PC-9 (cell line): ENCODE measurements at regions not wholly inside any gene's neighbourhood (a gene's known extent, or its start where the extent isn't known, plus 50 kb on each side); places are given as distances from the start of the nearest gene placed in this dataset.

Experiments used
- BruUV-seq: library from RNA; stranded (reverse); fragments of 400-500 nt; replicated peaks from 2 replicates; lab custom pipeline; 2021; lab: Mats Ljungman, UMichigan
- CTCF ChIA-PET: fragments of 300-600 bp; sonication (Branson Sonifier 250); formaldehyde crosslinking; loops from one replicate; lab custom pipeline; 2022; ENCODE audit warnings: antibody characterized with exemption; lab: Charles Lee
- POLR2A ChIA-PET: fragments of 300-600 bp; sonication (Branson Sonifier 250); formaldehyde crosslinking; loops from one replicate; lab custom pipeline; 2022; ENCODE audit warnings: antibody characterized with exemption; ENCODE audit not compliant: unreplicated experiment; lab: Charles Lee
- DNase-seq, 2 experiments: peaks; one replicate each; pipeline versions ENCODE4 v3.0.0 to v3.0.0-alpha.2; 2015 to 2022; ENCODE audit warnings: mixed read lengths in 1 of 2
- H2AFZ ChIP-seq: fragments of 200-600 bp; sonication (generic); 2 replicates; pipeline ENCODE4 v1.8.1; 2017; ENCODE audit warnings: antibody characterized with exemption
- H3F3A ChIP-seq: fragments of 200-600 bp; sonication (generic); 2 replicates; pipeline ENCODE4 v1.8.1; 2017; ENCODE audit warnings: antibody characterized with exemption, mild to moderate bottlenecking, low read depth; ENCODE audit not compliant: insufficient read depth
- H3K27ac ChIP-seq: fragments of 200-600 bp; sonication (generic); 2 replicates; pipeline ENCODE4 v1.6.1; 2016; ENCODE audit warnings: mixed run types
- H3K27me3 ChIP-seq: fragments of 200-600 bp; sonication (generic); 2 replicates; pipeline ENCODE4 v1.6.1; 2016; ENCODE audit warnings: low read depth, mixed run types; ENCODE audit not compliant: insufficient read depth
- H3K36me3 ChIP-seq: fragments of 200-600 bp; sonication (generic); 2 replicates; pipeline ENCODE4 v1.6.1; 2016; ENCODE audit warnings: low read depth, mixed run types
- H3K4me1 ChIP-seq: fragments of 200-600 bp; sonication (generic); replicated peaks from 2 replicates; pipeline ENCODE4 v1.6.1; 2016; ENCODE audit warnings: mixed run types; ENCODE audit not compliant: insufficient read depth
- H3K4me2 ChIP-seq: fragments of 200-600 bp; sonication (generic); 2 replicates; pipeline ENCODE4 v1.6.1; 2017; ENCODE audit warnings: mixed run types
- H3K4me3 ChIP-seq: fragments of 200-600 bp; sonication (generic); 2 replicates; pipeline ENCODE4 v1.6.1; 2016; ENCODE audit warnings: mixed run types
- H3K79me2 ChIP-seq: fragments of 200-600 bp; sonication (generic); 2 replicates; pipeline ENCODE4 v1.6.1; 2017; ENCODE audit warnings: low read depth, mixed run types
- H3K9me2 ChIP-seq: fragments of 200-600 bp; sonication (generic); 2 replicates; pipeline ENCODE4 v1.8.1; 2017; ENCODE audit warnings: mild to moderate bottlenecking; ENCODE audit not compliant: insufficient read depth
- H3K9me3 ChIP-seq: fragments of 200-600 bp; sonication (generic); 2 replicates; pipeline ENCODE4 v1.8.1; 2016; ENCODE audit warnings: low read depth; ENCODE audit not compliant: insufficient read depth
- H4K20me1 ChIP-seq: fragments of 200-600 bp; sonication (generic); 2 replicates; pipeline ENCODE4 v1.8.1; 2017; ENCODE audit not compliant: insufficient read depth
- EZH2 ChIP-seq: fragments of 200-600 bp; sonication (generic); IDR thresholded peaks from 2 replicates; pipeline ENCODE4 v1.8.0; 2017; ENCODE audit warnings: antibody characterized with exemption, low read depth
- intact Hi-C: fragments of 100-400 bp; cut with micrococcal nuclease; formaldehyde crosslinking; loops from one replicate; pipeline ENCODE4 v1.10.0; 2022; ENCODE audit not compliant: unreplicated experiment
- TF ChIP-seq, protein P1 (sequence below): fragments of 200-600 bp; sonication (generic); conservative IDR thresholded peaks from 2 replicates; pipeline ENCODE4 v1.6.1; 2017; ENCODE audit warnings: mixed run types, antibody characterized with exemption, mild to moderate bottlenecking, moderate library complexity

DNA sequence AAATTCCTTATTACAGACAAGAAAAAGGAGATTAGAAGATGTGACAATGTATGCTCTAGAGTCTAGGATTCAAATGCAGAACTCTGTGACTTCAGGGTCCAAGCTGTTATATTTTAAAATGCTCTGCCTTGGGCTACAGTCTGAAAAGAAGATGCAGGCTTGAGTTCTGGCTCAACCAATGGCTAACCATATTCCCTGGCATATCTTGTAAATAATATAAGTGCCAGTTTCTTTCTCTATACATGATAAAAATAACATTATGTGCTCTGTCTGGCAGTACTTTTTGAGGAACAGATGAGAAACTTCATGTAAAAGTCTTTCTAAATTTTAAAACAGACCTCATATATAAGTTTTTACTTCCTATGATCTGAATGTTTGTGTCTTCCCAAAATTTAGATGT lies 926.5 kb upstream of the CDH6 start:
- TF ChIP-seq EZH2: no peak
- TF ChIP-seq, protein P1, sequence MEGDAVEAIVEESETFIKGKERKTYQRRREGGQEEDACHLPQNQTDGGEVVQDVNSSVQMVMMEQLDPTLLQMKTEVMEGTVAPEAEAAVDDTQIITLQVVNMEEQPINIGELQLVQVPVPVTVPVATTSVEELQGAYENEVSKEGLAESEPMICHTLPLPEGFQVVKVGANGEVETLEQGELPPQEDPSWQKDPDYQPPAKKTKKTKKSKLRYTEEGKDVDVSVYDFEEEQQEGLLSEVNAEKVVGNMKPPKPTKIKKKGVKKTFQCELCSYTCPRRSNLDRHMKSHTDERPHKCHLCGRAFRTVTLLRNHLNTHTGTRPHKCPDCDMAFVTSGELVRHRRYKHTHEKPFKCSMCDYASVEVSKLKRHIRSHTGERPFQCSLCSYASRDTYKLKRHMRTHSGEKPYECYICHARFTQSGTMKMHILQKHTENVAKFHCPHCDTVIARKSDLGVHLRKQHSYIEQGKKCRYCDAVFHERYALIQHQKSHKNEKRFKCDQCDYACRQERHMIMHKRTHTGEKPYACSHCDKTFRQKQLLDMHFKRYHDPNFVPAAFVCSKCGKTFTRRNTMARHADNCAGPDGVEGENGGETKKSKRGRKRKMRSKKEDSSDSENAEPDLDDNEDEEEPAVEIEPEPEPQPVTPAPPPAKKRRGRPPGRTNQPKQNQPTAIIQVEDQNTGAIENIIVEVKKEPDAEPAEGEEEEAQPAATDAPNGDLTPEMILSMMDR: no peak
- Histone ChIP-seq H3K27me3 (no peaks in the 10 kb centered on the region), H3K4me1 (no peaks in the 10 kb centered on the region), H3K27ac (no peak overlapping the region), H3K9me2 (no peaks in the 10 kb centered on the region), H2AFZ (no peak overlapping the region), H3K9me3 (no peaks in the 10 kb centered on the region), H3K4me3 (no peak overlapping the region), H3F3A (no peaks in the 10 kb centered on the region), H3K4me2 (no peak overlapping the region), H4K20me1 (no peaks in the 10 kb centered on the region), H3K79me2 (no peaks in the 10 kb centered on the region), H3K36me3 (no peaks in the 10 kb centered on the region)
- ChIA-PET POLR2A (no interaction called here), CTCF (no interaction called here)
- no TSS peak for BruUV-seq
- no peak for DNase-seq
- intact Hi-C loops: no loop called here

GRCh38 chr5:30239331-30240022 lies 954.0 kb upstream of the CDH6 start:
- no TSS peak for BruUV-seq
- Histone ChIP-seq H3K4me1 (no peaks in the 10 kb centered on the region), H3K79me2 (no peaks in the 10 kb centered on the region), H2AFZ (no peak overlapping the region), H4K20me1 (no peaks in the 10 kb centered on the region), H3K4me3 (no peak overlapping the region), H3K27me3 (no peaks in the 10 kb centered on the region), H3K27ac (no peak overlapping the region), H3K4me2 (no peak overlapping the region), H3K9me2 (no peaks in the 10 kb centered on the region), H3K36me3 (no peaks in the 10 kb centered on the region), H3K9me3 (no peaks in the 10 kb centered on the region; the same call in 1 of the 2 replicates), H3F3A (no peaks in the 10 kb centered on the region)
- TF ChIP-seq, protein P1: no peak
- no peak for TF ChIP-seq EZH2
- ChIA-PET POLR2A (no interaction called here), CTCF (no interaction called here)
- DNase-seq: no peak
- intact Hi-C loops: no loop called here

- intact Hi-C loops: no loop called here
- CTCF ChIA-PET: no interaction called here
- TF ChIP-seq EZH2: no peak
- TF ChIP-seq, protein P1: no peak
- BruUV-seq: no TSS peak
- Histone ChIP-seq H4K20me1 (no peaks in the 10 kb centered on the region), H3K27ac (no peak overlapping the region), H3F3A (no peaks in the 10 kb centered on the region), H3K36me3 (no peaks in the 10 kb centered on the region), H3K27me3 (no peaks in the 10 kb centered on the region), H3K4me2 (no peak overlapping the region), H2AFZ (no peak overlapping the region), H3K4me3 (no peak overlapping the region), H3K9me3 (no peaks in the 10 kb centered on the region; the same call in 1 of the 2 replicates), H3K4me1 (no peaks in the 10 kb centered on the region), H3K79me2 (no peaks in the 10 kb centered on the region), H3K9me2 (no peaks in the 10 kb centered on the region)
- POLR2A ChIA-PET: no interaction called here
- DNase-seq: no peak
These were observed 956.3 kb upstream of the CDH6 start for GRCh38 chr5:30237189-30237588.
